ENCODE measurements at regions not wholly inside any gene's neighbourhood (a gene's known extent, or its start where the extent isn't known, plus 50 kb on each side); places are given as distances from the start of the nearest gene placed in this dataset.

- TF ChIP-seq ZNF280B (CRISPR knock-in tag; IDR thresholded peaks at IDR 0.05), result no peak
- TF ChIP-seq ZBTB9 (CRISPR knock-in tag; IDR thresholded peaks at IDR 0.05), result no peak
- TF ChIP-seq TAF7 (tag; IDR thresholded peaks at IDR 0.05), result no peak
- no peak for TF ChIP-seq ZBTB7A (IDR thresholded peaks at IDR 0.05; ENCODE audit: borderline replicate concordance, control insufficient read depth, low read depth, low read length)
- no peak for TF ChIP-seq MED1 (CRISPR knock-in tag; IDR thresholded peaks at IDR 0.05; ENCODE audit: borderline replicate concordance)
- no peak for TF ChIP-seq SRSF1 (IDR thresholded peaks at IDR 0.05; ENCODE audit: low read depth, low read length)
- no peak for TF ChIP-seq FIP1L1 (IDR thresholded peaks at IDR 0.05; ENCODE audit: low read depth, low read length, poor library complexity, severe bottlenecking)
- TF ChIP-seq PHF8 (IDR thresholded peaks at IDR 0.05; ENCODE audit: borderline replicate concordance, low read length), result no peak
- peak; percentile 83; the same call in 1 of the 2 replicates for TF ChIP-seq CBFB (CRISPR knock-in tag; IDR thresholded peaks at IDR 0.05)
- TF ChIP-seq EWSR1 (IDR thresholded peaks at IDR 0.05; ENCODE audit: borderline replicate concordance, low read depth, partially characterized antibody), result no peak
- TF ChIP-seq ZNF3 (CRISPR knock-in tag; IDR thresholded peaks at IDR 0.05), result no peak
- TF ChIP-seq PML (IDR thresholded peaks at IDR 0.05; ENCODE audit: low read length), result no peak
- TF ChIP-seq, protein P1, sequence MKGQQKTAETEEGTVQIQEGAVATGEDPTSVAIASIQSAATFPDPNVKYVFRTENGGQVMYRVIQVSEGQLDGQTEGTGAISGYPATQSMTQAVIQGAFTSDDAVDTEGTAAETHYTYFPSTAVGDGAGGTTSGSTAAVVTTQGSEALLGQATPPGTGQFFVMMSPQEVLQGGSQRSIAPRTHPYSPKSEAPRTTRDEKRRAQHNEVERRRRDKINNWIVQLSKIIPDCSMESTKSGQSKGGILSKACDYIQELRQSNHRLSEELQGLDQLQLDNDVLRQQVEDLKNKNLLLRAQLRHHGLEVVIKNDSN (CRISPR knock-in tag; IDR thresholded peaks at IDR 0.05), result peak; percentile 56
- no peak for TF ChIP-seq PRPF4 (IDR thresholded peaks at IDR 0.05; ENCODE audit: insufficient read depth, low read depth, low read length, poor library complexity, severe bottlenecking)
- peak; percentile 87; the same call in 1 of the 2 replicates for TF ChIP-seq RNF2 (IDR thresholded peaks at IDR 0.05)
- TF ChIP-seq CHD1 (IDR thresholded peaks at IDR 0.05; ENCODE audit: low read length), result no peak
- no peak for TF ChIP-seq NELFE (IDR thresholded peaks at IDR 0.05; ENCODE audit: insufficient read depth, insufficient read length)
- TF ChIP-seq U2AF1 (optimal IDR thresholded peaks at IDR 0.05; ENCODE audit: low read depth, low read length), result no peak
- no peak for TF ChIP-seq ELF1 (tag; IDR thresholded peaks at IDR 0.05)
- peak; percentile 88; the same call in 1 of the 2 replicates for TF ChIP-seq GATAD2A (IDR thresholded peaks at IDR 0.05)
- TF ChIP-seq ZNF354B (CRISPR knock-in tag; IDR thresholded peaks at IDR 0.05), result no peak
- no peak for TF ChIP-seq SPI1 (IDR thresholded peaks at IDR 0.05; ENCODE audit: borderline replicate concordance, low read depth, low read length)
- TF ChIP-seq, protein P2, sequence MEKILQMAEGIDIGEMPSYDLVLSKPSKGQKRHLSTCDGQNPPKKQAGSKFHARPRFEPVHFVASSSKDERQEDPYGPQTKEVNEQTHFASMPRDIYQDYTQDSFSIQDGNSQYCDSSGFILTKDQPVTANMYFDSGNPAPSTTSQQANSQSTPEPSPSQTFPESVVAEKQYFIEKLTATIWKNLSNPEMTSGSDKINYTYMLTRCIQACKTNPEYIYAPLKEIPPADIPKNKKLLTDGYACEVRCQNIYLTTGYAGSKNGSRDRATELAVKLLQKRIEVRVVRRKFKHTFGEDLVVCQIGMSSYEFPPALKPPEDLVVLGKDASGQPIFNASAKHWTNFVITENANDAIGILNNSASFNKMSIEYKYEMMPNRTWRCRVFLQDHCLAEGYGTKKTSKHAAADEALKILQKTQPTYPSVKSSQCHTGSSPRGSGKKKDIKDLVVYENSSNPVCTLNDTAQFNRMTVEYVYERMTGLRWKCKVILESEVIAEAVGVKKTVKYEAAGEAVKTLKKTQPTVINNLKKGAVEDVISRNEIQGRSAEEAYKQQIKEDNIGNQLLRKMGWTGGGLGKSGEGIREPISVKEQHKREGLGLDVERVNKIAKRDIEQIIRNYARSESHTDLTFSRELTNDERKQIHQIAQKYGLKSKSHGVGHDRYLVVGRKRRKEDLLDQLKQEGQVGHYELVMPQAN (IDR thresholded peaks at IDR 0.05; ENCODE audit: borderline replicate concordance), result no peak
Measured at GRCh38 chr6:43937236-43938177, 167.5 kb downstream of the VEGFA start (continued).

All from K562 (cell line).